OCI-LY3 (cell line): ENCODE measurements at regions not wholly inside any gene's neighbourhood (a gene's known extent, or its start where the extent isn't known, plus 50 kb on each side); places are given as distances from the start of the nearest gene placed in this dataset.

ENCODE experiments used
- EZH2phosphoT487 ChIP-seq: fragments of 200-600 bp; shearing (Covaris generic); IDR thresholded peaks from 2 replicates; pipeline ENCODE4 v1.6.1; 2018; ENCODE audit warnings: antibody characterized with exemption, mixed run types, low read depth
- TF ChIP-seq, protein P1 (sequence below): fragments of 200-600, 300-600 bp; sonication (generic); IDR thresholded peaks from 2 replicates; pipeline ENCODE4 v1.5.1; 2014; ENCODE audit warnings: antibody characterized with exemption, low read length, low read depth

DNA sequence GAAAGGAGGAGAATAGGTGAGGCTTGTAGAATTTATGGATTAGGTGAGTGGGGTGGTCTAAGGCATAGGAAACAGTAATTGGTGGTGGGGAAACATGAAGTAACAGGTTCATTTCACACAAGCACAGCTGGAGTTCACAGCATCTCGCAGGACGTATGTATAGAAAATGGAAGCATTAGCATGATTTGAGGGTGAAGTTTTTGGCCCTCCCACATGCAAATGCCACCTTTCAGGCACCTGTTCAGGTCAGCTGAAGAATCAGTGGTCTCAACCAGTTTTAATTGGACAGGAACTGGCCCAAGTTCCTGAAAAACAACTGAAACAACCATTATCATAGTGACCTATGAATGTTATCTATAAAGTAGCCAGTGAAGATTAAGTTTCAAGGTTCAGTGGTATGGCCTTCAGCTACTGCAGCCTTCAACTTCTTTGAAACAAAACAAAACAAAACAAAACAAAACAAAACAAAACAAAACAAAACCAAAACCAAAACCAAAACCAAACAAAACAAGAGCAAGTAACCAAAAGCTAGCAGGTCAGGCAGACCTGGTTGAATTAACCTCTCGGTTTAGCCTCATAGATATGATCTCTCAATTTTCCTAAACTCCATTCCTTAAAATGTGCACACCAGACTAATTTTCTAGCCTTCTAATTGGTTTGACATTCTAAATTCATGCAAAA, 102.1 kb upstream of the SPHKAP start:
- TF ChIP-seq, protein P1, sequence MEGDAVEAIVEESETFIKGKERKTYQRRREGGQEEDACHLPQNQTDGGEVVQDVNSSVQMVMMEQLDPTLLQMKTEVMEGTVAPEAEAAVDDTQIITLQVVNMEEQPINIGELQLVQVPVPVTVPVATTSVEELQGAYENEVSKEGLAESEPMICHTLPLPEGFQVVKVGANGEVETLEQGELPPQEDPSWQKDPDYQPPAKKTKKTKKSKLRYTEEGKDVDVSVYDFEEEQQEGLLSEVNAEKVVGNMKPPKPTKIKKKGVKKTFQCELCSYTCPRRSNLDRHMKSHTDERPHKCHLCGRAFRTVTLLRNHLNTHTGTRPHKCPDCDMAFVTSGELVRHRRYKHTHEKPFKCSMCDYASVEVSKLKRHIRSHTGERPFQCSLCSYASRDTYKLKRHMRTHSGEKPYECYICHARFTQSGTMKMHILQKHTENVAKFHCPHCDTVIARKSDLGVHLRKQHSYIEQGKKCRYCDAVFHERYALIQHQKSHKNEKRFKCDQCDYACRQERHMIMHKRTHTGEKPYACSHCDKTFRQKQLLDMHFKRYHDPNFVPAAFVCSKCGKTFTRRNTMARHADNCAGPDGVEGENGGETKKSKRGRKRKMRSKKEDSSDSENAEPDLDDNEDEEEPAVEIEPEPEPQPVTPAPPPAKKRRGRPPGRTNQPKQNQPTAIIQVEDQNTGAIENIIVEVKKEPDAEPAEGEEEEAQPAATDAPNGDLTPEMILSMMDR, result no peak
- no peak for TF ChIP-seq EZH2phosphoT487
